ENCODE measurements at regions not wholly inside any gene's neighbourhood (a gene's known extent, or its start where the extent isn't known, plus 50 kb on each side); places are given as distances from the start of the nearest gene placed in this dataset.

DNA sequence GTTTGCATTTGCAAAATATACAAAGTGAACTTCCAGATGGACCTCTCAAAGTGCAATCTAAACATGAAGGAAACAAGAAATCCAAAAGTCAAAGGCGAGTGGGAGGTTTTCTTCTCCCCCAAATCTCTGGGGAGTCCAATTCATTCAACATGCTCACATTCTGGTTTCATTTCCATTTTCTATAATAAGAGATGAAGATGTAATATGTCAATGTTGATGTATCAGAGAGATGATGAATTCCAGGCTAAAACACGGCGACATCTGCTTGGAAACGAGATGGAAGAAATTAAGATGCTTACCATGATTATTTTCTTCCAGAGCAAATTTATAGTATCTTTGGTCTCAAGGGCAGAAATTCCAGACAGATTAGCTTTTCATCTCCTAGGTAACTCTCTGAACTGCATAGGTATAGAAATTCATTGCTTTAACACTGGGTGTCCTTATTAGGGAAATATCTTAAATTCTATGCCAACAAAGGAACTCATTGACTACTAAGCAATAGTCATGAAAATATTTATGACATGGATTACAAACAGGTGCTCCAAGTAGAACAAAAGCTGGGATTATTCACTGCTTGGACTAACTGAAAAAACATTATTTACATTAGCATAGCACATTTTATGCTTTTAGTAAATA lies 287.9 kb downstream of the SEC61B start:
- Mint-ChIP-seq H3K4me1 (no peaks in the 10 kb centered on the region), H3K4me3 (no peak overlapping the region), H3K9me3 (no peaks in the 10 kb centered on the region), H3K27ac (no peak overlapping the region), H3K36me3 (ENCODE audit: low read depth) (no peaks in the 10 kb centered on the region), H3K27me3 (ENCODE audit: low read depth, poor library complexity) (no peaks in the 10 kb centered on the region)
- no peak for DNase-seq
- TF ChIP-seq, protein P1, sequence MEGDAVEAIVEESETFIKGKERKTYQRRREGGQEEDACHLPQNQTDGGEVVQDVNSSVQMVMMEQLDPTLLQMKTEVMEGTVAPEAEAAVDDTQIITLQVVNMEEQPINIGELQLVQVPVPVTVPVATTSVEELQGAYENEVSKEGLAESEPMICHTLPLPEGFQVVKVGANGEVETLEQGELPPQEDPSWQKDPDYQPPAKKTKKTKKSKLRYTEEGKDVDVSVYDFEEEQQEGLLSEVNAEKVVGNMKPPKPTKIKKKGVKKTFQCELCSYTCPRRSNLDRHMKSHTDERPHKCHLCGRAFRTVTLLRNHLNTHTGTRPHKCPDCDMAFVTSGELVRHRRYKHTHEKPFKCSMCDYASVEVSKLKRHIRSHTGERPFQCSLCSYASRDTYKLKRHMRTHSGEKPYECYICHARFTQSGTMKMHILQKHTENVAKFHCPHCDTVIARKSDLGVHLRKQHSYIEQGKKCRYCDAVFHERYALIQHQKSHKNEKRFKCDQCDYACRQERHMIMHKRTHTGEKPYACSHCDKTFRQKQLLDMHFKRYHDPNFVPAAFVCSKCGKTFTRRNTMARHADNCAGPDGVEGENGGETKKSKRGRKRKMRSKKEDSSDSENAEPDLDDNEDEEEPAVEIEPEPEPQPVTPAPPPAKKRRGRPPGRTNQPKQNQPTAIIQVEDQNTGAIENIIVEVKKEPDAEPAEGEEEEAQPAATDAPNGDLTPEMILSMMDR (IDR thresholded peaks at IDR 0.05): no peak

- Mint-ChIP-seq H3K27ac (no peak overlapping the region), H3K4me3 (no peak overlapping the region), H3K4me1 (no peaks in the 10 kb centered on the region), H3K9me3 (no peaks in the 10 kb centered on the region), H3K36me3 (ENCODE audit: low read depth) (no peaks in the 10 kb centered on the region), H3K27me3 (ENCODE audit: low read depth, poor library complexity) (no peaks in the 10 kb centered on the region)
- TF ChIP-seq, protein P1 (IDR thresholded peaks at IDR 0.05): no peak
- DNase-seq: no peak
Measured at GRCh38 chr9:99511723-99512122, 289.6 kb downstream of the SEC61B start.

DNA sequence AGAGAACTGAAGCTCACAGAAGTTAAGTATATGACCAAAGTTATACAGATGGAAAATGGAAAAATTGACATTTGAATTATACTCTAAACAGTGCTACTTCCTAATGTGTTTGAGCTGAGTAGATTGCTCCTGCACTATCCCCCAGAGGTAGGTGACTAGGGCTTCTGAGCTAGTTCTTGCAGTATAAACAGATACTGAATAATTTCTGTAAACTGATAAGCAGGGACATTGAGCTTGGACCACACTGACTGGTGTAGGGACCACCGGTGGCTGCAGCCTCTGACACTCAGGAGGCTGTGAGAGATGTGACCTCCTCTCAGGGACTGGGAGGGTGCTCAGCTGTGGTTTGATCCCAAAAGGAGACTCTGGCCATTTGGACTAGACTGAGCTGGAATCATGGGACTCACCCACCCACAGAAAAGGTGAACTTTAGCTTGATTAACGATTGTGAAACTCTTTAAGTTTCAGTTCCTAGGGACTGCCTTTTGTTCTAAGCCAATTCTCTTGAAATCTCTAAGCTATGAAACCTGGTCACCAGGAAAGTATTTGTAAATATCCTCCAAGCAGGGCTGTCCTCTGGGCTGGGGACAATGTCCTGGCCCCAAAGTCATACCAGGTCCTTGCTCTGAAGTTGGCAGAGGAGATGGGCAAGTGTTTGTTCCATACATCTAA lies 291.5 kb downstream of the SEC61B start:
- Mint-ChIP-seq H3K4me1 (no peaks in the 10 kb centered on the region), H3K36me3 (ENCODE audit: low read depth) (no peaks in the 10 kb centered on the region), H3K27me3 (ENCODE audit: low read depth, poor library complexity) (no peaks in the 10 kb centered on the region), H3K4me3 (no peak overlapping the region), H3K9me3 (no peaks in the 10 kb centered on the region), H3K27ac (no peak overlapping the region)
- TF ChIP-seq, protein P1 (IDR thresholded peaks at IDR 0.05): no peak
- no peak for DNase-seq

GRCh38 chr9:99515093-99515492 lies 293.0 kb downstream of the SEC61B start:
- TF ChIP-seq, protein P1 (IDR thresholded peaks at IDR 0.05): no peak
- DNase-seq: no peak
- H3K4me3 Mint-ChIP-seq: no peak overlapping the region
- peaks cover 2% of the 10 kb centered on the region for H3K27me3 Mint-ChIP-seq (ENCODE audit: low read depth, poor library complexity)
- H3K36me3 Mint-ChIP-seq (ENCODE audit: low read depth): no peaks in the 10 kb centered on the region
- H3K4me1 Mint-ChIP-seq: no peaks in the 10 kb centered on the region
- H3K27ac Mint-ChIP-seq: no peak overlapping the region
- H3K9me3 Mint-ChIP-seq: no peaks in the 10 kb centered on the region

- no peak overlapping the region for H3K27ac Mint-ChIP-seq
- no peaks in the 10 kb centered on the region for H3K36me3 Mint-ChIP-seq (ENCODE audit: low read depth)
- no peaks in the 10 kb centered on the region for H3K4me1 Mint-ChIP-seq
- TF ChIP-seq, protein P1 (IDR thresholded peaks at IDR 0.05): no peak
- no peak for DNase-seq
- no peaks in the 10 kb centered on the region for H3K9me3 Mint-ChIP-seq
- H3K27me3 Mint-ChIP-seq (ENCODE audit: low read depth, poor library complexity): peaks cover 9% of the 10 kb centered on the region
- H3K4me3 Mint-ChIP-seq: no peak overlapping the region
Measured at GRCh38 chr9:99515895-99516656, 294.0 kb downstream of the SEC61B start.

All from nephron progenitor cell (in vitro differentiated cells).